HG02763 (cell line): ENCODE measurements at regions not wholly inside any gene's neighbourhood (a gene's known extent, or its start where the extent isn't known, plus 50 kb on each side); places are given as distances from the start of the nearest gene placed in this dataset.
"Not testable (repeated sequence)": the region's sequence is repeated elsewhere in the genome, so short reads cannot be mapped to it uniquely, and the experiment has no call there.

ENCODE experiments used
- ATAC-seq: cut with Tn5 transposase; IDR thresholded peaks from one replicate; pipeline ENCODE4 v1.9.1; 2021; ENCODE audit warnings: mild to moderate bottlenecking, moderate library complexity; ENCODE audit not compliant: unreplicated experiment

DNA sequence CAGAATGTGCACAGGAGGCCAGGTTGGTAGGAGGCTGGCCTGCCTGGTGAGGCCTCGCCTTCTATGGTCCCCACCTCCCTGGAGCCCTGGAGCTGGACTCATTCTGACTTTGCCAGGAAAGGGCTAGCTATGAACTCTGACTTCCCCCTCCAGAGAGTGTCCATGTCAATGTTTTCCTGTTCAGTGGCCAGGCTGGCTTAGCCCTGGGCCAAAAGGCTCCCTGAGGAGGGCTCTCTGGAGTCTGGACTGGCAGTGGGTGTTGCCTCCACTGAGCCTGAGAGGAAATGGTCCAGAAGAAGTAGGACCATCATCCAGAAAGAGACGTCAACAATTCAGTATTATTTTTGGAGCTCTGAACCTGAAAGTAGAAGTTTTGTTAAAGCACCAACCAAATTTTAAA lies 178.7 kb downstream of the CHIC2 start:
- no peak for ATAC-seq

DNA sequence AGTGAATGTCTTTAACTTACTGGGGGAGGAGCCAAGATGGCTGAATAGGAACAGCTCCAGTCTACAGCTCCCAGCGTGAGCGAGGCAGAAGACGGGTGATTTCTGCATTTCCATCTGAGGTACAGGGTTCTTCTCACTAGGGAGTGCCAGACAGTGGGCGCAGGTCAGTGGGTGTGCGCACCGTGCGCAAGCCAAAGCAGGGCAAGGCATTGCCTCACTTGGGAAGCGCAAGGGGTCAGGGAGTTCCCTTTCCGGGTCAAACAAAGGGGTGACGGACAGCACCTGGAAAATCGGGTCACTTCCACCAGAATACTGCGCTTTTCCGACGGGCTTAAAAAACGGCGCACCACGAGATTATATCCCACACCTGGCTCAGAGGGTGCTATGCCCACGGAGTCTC lies 187.3 kb downstream of the CHIC2 start:
- ATAC-seq, result not testable (repeated sequence)

DNA sequence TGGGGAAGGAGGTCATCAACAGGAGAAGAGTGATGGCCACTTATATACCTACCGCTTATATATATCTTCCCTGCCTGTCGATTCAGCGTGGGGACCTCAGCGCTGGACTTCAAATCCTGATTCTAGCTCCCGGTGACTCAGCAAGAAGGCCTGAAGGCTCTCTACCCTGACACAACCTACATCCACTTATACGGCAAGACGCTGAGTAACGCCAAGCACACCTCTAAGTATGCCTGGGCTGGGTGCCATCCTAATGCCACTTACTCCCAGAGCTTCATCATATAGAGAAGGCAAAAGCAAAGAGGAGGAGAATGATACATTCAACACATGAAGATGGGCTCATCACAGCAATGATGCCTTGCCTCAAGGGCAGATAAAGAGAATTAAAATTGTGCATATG lies 198.3 kb downstream of the CHIC2 start:
- ATAC-seq, result no peak

DNA sequence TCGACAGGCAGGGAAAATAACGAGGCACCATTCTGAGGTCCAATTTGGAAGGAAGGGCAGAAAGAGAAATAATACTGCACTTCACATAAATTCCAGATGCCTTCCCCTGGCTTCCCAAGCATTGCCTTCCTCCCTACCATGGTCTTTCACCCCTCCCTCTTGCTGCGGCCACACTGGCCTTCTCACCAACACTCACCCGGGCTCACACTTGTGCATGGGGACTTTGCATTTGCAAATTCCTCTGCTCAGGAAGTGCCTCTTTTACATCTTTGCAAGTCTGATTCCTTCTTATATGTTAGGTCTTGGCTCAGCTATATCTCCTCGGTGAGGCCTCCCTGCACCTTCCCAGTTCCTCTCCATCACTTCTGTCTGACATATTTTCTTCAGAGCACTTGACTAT lies 199.4 kb downstream of the CHIC2 start:
- ATAC-seq, result no peak

DNA sequence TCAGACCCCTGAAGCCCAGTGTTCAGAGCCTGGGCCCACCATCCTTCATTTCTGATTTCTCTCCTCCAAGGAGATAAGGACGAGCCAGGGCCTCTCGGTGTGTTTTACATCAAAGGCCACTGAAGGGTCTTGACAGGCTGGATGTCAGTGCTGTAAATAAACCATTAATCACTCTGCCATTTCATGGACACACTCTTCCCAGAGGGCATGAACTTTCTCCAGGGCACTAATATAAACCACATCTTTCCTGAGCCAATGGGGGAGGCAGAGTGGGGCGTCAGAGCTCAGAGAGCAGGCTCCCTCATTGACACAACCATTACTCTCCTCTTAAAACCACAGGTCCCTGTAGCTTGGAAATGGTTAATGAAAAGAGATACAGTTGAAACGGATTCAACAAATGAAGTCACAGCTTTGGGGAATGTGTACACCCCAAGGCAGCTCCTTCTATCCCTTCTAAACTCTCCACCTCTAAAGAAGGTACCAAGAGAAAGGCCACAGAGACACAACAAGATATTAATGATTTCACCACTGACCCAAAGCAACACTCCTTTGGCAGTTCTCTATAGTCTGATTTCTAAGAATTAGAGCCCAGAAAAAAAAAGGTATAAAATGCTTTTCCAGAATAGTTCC lies 200.6 kb downstream of the CHIC2 start:
- no peak for ATAC-seq

DNA sequence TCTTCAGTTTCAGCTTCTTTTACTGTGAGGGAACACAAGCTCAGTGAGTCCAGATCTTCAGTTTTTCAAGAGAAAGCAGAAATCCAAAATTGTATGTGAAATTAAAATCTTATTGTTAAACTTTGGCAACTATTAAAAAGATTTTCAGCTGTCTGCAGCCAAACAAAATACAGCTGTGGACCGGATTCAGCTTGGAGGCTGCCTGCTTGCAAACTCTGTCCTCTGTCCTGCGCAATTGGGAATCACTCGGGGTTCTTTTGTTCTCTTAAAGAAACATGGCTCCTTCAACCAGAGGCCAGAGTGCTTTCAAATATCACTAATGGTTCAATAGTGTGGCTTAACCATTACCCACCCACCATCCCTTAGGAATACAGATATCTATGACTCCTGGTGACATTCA lies 201.2 kb downstream of the CHIC2 start:
- ATAC-seq, result no peak

DNA sequence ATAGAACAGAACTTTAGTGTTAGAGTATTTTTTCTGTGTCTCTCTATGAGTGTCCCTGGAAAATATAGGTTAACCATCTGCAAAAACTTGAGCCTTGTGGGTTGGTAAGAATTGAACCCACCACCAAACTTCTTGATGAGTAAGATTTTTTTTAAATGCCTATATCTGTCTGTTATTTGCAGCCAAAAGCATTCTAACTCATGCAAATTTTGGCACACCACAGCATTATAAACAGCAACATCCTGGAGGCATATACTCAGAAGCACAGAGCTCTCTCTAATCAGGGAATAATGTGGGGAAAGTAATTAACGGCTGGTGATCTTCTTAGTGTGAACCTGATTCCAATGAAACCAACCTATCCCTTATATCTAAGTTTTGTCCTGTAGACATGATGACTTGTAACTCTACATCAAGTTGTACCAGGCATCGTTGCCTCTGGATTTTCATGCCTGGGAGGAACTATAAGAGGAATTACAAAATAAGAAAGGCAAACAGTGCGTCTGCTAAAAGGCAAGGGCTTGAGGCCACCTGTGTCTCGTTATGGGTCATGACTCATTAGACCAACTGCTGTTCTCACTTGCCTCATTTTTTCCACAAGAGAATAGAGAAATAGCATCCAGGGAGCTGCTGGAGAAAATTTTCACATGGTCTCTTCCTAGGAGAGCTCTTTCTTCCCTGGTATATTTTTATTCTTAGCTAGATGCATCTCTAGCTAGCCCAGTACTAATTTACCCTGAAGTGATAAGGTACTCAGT lies 202.4 kb downstream of the CHIC2 start:
- ATAC-seq, result no peak

DNA sequence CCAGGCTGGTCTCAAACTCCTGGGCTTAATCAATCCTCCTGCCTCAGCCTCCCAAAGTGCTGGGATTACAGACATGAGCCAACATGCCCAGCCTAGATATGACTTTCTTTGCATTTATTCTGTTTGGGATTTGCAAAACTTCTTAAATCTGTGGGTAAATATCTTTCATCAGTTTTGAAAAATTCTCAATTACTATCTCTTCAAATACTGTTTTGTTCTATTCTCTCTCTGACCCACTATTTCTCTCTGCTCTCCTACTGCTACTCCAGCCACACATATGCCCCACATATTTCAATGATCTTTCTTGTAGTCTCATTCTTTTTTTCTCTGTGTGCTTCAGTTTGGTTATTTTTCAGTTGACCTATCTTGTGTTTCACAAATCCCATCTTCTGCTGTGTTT lies 205.1 kb downstream of the CHIC2 start:
- ATAC-seq, result no peak

DNA sequence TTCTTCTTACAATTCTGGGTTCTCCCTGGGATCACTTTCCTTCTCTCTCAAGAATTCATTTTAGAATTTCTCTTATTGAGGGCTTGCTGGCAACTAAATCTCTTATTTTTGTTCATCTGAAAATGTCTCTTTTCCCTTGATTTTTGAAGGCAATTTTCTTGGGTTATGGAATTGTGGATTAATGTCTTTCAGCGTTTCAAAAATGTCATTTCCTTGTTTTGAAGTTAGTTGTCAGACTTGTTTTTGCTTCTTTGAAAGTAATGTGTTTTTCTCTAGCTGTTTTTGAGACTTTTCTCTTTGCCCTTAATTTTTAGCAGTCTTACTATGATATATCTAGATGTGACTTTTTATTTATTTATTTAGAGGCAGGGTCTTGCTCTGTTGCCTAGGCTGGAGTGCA lies 205.7 kb downstream of the CHIC2 start:
- no peak for ATAC-seq

DNA sequence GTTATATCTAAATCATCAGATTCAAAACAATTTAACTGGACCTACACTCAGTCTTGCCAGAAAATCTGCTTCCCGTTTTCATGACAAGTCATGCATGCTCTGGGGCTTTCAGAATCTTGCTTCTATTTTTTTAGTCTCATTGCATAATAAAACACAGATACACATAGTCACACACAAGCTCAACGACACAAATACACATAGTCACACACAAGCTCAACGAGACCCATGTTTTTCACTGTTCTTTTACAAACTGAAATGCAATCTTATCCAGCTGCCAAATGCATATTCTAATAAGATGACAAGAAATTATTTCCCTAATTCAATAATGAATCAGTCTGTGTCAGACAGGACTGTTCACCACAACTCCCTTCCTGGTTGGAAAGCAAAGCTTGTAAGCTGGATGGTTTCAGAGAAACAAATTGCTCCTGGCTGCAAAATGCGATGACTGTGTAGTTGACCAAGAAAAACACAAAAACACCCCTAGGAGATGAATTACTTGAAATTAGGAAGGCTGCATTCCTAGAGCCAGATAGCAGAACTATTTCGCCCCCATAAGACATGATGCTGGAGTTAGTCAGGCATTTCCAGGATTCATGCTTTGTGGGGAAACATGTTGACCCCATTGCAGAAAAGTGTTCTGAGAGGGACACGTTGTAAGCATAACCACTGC lies 208.7 kb downstream of the CHIC2 start:
- ATAC-seq, result no peak

DNA sequence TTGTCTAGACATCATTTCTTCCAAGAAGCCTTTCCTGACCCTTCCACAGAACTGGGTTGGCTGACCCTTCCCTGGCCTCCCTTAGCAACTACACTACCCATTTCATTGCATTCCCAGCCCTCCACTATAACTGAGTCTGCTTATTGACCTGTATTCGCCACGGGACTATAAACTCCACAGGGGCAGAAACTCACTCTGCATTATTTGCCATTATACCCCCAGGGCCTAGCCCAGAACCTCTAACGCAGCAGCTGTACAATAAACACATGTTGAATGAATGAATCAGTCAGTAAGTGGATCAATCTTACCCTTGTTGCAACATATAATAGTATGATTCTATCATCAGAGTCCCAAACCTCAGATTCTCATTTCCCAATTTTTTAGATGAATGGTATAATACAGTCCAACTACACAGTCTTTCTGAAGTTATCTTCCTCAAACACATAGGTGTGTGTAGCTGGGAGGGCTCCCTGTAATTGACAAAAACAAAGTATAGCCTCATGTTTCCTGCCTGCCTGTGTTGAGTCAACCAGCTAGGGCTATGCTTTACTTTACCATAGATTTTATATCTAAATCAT lies 209.3 kb downstream of the CHIC2 start:
- no peak for ATAC-seq

DNA sequence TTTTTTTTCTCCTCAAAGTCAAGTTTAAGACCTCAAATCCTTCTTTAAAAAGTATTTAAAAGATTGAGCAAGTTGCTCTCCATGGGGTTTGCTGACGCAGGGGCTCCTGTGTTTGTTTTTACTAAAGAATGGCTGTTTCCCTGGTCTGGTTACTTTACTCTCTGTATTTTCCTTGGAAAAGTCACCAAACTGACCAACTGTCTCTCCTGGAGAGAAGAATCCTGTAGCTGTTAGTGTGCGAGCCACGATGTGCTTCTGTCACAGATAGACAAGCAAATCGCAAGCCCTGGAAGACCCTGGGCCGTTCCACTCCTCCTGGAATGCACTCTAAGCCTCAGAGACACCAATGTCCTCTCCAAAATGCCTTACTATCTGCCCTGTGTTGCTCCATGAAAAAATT lies 212.1 kb downstream of the CHIC2 start:
- no peak for ATAC-seq

DNA sequence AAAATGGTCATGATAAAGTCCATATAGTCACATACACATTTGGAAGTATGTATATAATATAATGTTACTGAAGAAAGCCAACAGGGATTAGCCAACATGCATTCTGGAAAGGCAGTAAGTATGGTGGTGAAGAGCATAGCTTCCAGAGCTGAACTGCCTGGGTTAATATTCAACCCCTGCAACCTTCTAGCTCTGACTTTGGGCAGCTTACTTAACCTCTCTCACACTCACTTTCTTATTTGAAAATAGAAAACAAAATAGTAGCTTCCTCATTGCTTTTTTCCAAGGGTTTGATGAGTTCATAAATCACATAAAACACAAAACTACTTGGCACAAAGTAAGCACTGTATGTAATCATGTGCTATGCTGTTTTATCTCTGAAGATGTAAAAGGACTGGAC lies 216.4 kb downstream of the CHIC2 start:
- no peak for ATAC-seq

DNA sequence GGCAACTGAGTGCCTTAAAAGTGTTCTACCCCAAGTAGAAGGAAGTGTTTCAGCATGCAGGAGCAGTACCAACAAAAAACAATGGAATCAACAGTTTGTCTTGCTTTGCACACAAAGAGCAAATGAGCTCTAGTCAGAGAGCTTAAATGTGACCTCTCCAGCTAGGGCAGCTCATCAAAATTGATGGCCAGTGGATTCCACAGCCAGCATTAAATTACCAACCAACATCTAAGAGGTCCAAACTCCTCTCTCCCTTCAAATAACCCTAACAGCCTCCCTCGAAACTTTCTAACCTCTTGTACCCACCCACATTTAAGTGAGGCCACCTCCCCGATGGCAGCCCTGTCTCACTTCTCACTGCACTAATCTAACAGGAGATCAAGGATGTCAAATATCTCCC lies 219.9 kb downstream of the CHIC2 start:
- no peak for ATAC-seq

DNA sequence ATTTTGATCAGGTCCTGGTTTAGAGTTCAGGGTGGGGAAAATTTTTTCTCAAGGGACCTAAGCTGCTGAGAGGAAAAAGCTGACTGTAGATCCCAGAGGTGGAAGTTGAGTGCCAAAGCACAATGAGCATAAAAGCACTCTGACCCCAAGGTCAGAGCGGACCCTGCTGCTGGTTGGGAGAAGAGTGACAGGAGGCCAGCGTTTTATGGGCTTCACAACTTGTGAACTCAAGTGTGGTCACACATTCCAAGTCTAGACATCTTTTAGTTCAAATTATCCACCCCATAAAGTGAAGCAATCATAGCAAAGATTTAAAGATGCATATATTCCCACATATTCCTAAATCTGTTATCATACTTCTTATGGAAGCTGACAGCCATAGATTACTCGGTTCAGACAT lies 220.3 kb downstream of the CHIC2 start:
- ATAC-seq, result no peak

DNA sequence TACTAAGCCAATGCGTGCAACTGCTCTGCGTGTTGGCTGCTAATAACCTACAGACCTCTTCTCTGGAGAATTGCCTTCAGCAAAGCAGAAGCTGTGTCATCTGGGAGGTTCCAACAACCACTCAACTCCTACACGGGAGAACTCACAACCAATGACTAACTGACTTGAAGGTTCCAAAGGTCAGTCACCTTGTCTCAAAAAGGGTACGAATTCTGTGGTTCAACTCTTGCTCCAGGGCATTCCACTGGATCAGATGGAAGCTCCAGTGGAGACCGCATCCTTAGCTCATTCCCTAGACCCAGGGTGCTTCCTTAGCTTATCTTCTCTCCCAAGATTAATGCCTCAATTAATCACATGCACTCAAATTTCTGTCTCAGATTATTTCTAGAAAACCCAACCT lies 222.7 kb downstream of the CHIC2 start:
- ATAC-seq, result no peak

DNA sequence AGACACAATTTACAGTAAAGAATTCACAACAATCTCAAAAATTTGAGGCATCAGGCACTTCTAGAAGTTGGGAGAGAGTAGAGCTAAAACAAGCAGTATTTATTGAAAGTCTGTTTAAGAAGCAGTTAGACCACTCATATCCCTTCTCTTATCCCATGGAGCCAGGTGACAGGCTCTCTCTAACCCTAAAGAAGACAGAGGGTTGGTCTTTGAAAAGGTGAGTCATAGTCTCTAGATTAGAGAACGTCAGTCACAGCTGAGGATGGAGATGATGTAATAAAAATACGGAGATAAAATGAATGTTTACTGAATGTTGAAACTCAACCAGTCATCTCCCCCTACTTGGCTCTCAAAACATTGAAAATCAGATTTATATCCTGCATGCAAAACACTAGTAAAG lies 223.8 kb downstream of the CHIC2 start:
- no peak for ATAC-seq

DNA sequence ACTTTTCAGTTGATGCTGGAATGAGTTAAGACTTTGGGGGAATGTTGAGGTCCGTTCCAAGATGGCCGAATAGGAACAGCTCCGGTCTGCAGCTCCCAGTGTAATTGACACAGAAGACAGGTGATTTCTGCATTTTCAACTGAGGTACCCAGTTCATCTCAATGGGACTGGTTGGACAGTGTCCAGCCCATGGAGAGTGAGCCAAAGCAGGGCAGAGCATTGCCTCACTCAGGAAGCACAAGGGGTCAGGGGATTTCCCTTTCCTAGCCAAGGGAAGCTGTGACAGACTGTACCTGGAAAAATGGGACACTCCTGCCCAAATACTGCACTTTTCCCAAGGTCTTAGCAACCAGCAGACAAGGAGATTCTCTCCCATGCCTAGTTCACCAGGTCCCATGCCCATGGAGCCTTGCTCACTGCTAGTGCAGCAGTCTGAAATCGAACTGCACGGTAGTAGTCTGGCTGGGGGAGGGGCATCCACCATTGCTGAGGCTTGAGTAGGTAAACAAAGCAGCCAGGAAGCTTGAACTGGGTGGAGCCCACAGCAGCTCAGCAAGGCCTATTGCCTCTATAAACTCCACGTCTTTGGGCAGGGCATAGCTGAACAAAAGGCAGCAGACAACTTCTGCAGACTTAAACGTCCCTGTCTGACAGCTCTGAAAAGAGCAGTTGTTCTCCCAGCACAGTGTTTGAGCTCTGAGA lies 231.0 kb downstream of the CHIC2 start:
- ATAC-seq, result not testable (repeated sequence)

DNA sequence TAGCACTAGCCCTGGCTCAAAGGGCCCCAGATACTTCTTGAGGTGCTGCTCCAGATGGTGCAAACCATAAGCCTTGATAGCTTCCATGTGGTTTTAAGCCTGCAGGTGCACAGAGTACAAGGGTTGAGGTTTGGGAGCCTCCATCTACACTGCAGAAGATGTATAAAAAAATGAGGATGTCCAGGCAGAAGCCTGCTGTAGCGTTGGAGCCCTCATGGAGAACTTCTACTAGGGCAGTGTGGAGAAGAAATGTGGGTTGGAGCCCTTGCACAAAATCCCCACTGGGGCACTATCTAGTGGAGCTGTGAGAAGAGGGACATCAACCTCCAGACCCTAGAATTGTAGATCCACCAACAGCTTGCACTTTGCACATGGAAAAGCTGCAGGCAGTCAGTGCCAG lies 231.9 kb downstream of the CHIC2 start:
- no peak for ATAC-seq

DNA sequence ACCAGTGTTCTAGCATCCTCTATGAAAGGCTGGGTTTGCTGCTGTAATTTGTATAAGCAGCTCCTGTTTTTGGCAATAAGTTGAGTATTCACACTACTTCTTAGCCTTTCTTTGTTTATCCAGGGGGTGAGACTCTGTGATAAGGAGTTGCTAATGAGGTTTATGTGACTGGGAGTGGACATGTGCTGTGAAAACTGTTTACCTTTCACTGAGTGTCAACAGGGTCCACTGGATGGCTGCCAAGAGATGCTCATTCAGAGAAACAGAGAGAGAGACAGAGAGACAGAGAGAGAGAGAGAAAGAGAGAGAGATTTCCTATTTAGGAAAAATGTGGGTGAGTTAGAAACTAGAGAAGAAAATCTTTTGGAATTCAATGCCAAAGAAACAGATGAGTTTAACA lies 233.9 kb downstream of the CHIC2 start:
- no peak for ATAC-seq

DNA sequence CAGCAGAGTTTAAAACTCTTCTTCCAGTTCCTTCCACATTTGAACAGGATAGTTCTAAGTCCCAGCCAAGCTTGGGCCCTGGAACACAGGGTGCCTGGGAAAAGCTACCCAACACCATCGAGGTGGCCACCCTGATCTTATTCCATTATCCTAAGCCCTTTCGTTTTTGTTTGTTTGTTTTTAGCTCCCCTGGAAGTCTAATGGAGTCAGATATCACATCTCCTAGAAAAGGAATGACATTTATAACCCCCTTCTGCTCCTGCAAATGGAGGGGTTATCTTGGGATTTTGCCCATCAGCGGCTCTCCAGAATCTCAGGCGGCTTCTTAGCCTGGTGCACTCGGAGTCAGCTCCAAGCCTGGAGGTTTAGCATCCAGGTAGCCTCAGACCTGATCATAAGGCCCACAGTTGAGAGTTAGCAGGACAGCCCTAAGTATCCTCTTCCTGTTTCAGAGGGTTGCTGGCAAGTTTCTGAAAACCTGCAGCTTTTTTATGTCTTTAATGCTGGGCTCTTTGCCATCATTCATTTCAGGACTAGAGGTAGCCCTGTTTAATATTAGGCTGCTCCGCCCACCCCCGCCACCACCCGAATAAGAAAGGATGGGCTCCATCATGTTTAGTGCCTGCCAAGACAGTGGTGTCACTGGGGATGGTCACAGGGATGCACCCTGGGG lies 230.0 kb upstream of the LNX1 start:
- no peak for ATAC-seq
